ENCODE measurements at regions not wholly inside any gene's neighbourhood (a gene's known extent, or its start where the extent isn't known, plus 50 kb on each side); places are given as distances from the start of the nearest gene placed in this dataset.

DNA sequence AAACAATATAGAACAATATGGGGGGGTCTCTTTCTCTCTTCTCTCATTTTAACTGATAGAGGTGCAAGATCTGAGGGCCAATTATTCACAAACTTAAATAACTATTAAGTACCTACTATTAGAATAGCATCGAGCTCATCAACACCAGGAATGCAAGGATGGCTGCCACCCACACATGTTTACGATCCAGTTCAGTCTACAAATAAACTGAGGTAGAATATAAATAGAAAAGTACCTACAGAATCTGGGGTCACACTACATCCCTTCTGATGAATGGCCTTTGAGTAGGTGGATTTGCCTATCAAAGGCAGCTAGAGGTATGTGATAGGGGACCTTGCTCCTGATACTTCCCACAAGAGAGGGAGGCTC is 91.8 kb upstream of the ZNF366 start:
- in situ Hi-C loops (cut with MboI; ENCODE audit: low sequenced_read_pairs), result no loop called here
- ATAC-seq (ENCODE audit: low read depth) (no peak), DNase-seq (no peak)
- peak overlapping the region; percentile 98 for H2BK5ac ChIP-seq (ENCODE audit: low read depth, low read length, poor library complexity, severe bottlenecking)
- H3K27me3 ChIP-seq (ENCODE audit: control insufficient read depth, insufficient read depth, low read length), result no peaks in the 10 kb centered on the region
- H2AFZ ChIP-seq (replicated peaks; ENCODE audit: low read length, poor library complexity), result no peak overlapping the region
- H3K4me1 ChIP-seq (ENCODE audit: control insufficient read depth, insufficient read depth, low read length), result peaks cover 30% of the 10 kb centered on the region
- peak overlapping the region; percentile 97 for H2BK120ac ChIP-seq (ENCODE audit: low read depth, low read length)
- H3K9me1 ChIP-seq (ENCODE audit: insufficient read depth, low read length), result peaks cover 11% of the 10 kb centered on the region
- dilution Hi-C loops (cut with HindIII; ENCODE audit: low sequenced_read_pairs, unreplicated experiment), result no loop called here
- H3K23ac ChIP-seq (ENCODE audit: low read depth, low read length), result peak overlapping the region; percentile 93; the same call in 1 of the 2 replicates
- H3K4me3 ChIP-seq (ENCODE audit: insufficient read depth, low read depth, low read length), result no peak overlapping the region
- H2BK15ac ChIP-seq (ENCODE audit: low read depth, low read length), result peak overlapping the region; percentile 91
- TF ChIP-seq SMC3 (IDR thresholded peaks at IDR 0.05; ENCODE audit: low read depth, low read length) (no peak), MAFK (IDR thresholded peaks at IDR 0.05; ENCODE audit: low read depth, low read length) (no peak), MAZ (IDR thresholded peaks at IDR 0.05; ENCODE audit: borderline replicate concordance, low read depth, low read length) (no peak), CHD1 (IDR thresholded peaks at IDR 0.05; ENCODE audit: low read depth, low read length) (no peak), MXI1 (IDR thresholded peaks at IDR 0.05; ENCODE audit: borderline replicate concordance, low read depth, low read length) (no peak), RCOR1 (IDR thresholded peaks at IDR 0.05; ENCODE audit: insufficient replicate concordance, low read length) (no peak)
- intact Hi-C loops (cut with micrococcal nuclease), result no loop called here
- 0 out of 4 replicates have a peak, but pooled peaks cover 0 to 5% of the 10 kb centered on the region in 2 experiments for H3K79me1 ChIP-seq (ENCODE audit: low read depth in 1 of 2, low read length in 2 of 2)
- ChIA-PET POLR2A (ENCODE audit: unreplicated experiment) (no interaction called here), CTCF (no interaction called here)
- H4K20me1 ChIP-seq (ENCODE audit: insufficient read depth, low read length), result no peaks in the 10 kb centered on the region; the same call in 1 of the 2 replicates
- BruUV-seq (replicated peaks), result no TSS peak
- H2BK20ac ChIP-seq (ENCODE audit: low read depth, low read length), result peak overlapping the region; percentile 87
- H3K36me3 ChIP-seq (ENCODE audit: control insufficient read depth, insufficient read depth, low read length), result no peaks in the 10 kb centered on the region
- peak overlapping the region; percentile 83 for H3K4ac ChIP-seq (ENCODE audit: low read depth, low read length)
- peak overlapping the region; percentile 93 for H3K14ac ChIP-seq (replicated peaks; ENCODE audit: low read depth, low read length)
- H3K4me2 ChIP-seq (ENCODE audit: low read depth, low read length), result no peak overlapping the region
- H2AK9ac ChIP-seq (replicated peaks; ENCODE audit: low read depth, low read length, poor library complexity), result no peak overlapping the region
- H4K8ac ChIP-seq (ENCODE audit: low read depth in 2 of 2, low read length in 2 of 2), result peak overlapping the region; percentile 48 to 92
- no peaks in the 10 kb centered on the region for H3K9me3 ChIP-seq (ENCODE audit: control insufficient read depth, insufficient read depth, low read length)
- H2AK5ac ChIP-seq (ENCODE audit: low read depth, low read length), result peak overlapping the region; percentile 93
- no peak overlapping the region for H3K9ac ChIP-seq (ENCODE audit: low read depth, low read length)
- peak overlapping the region; percentile 88 for H3K18ac ChIP-seq (ENCODE audit: low read depth, low read length)
- H4K91ac ChIP-seq (ENCODE audit: insufficient read depth, low read depth, low read length), result peak overlapping the region; percentile 92
- peak overlapping the region; percentile 86; the same call in 1 of the 2 replicates for H3K27ac ChIP-seq (ENCODE audit: insufficient read depth, low read length)
- H3K56ac ChIP-seq (ENCODE audit: extremely low read depth, insufficient read depth, low read length), result peak overlapping the region; percentile 88; the same call in 1 of the 2 replicates
- WGBS, 2 experiments (ENCODE audit: extremely low coverage in 2 of 2, insufficient read length in 1 of 2), result no CpG with 5 or more reads among the region's 2 CpGs
- H4K5ac ChIP-seq (ENCODE audit: low read depth, low read length), result peak overlapping the region; percentile 86
